Ishikawa (cell line): ENCODE measurements at regions not wholly inside any gene's neighbourhood (a gene's known extent, or its start where the extent isn't known, plus 50 kb on each side); places are given as distances from the start of the nearest gene placed in this dataset.

ENCODE experiments used
- CEBPB ChIP-seq: IDR thresholded peaks from 2 replicates; pipeline ENCODE4 v1.6.1; 2012
- CREB1 ChIP-seq: IDR thresholded peaks from 2 replicates; pipeline ENCODE4 v1.6.1; 2012; ENCODE audit warnings: low read depth
- EP300 ChIP-seq: IDR thresholded peaks from 2 replicates; pipeline ENCODE4 v1.6.1; 2012; ENCODE audit warnings: borderline replicate concordance
- NFIC ChIP-seq: IDR thresholded peaks from 2 replicates; pipeline ENCODE4 v1.6.1; 2012
- RAD21 ChIP-seq: IDR thresholded peaks from 2 replicates; pipeline ENCODE4 v1.6.1; 2012; ENCODE audit warnings: low read depth
- REST ChIP-seq: IDR thresholded peaks from 2 replicates; pipeline ENCODE4 v1.6.1; 2012; ENCODE audit warnings: low read depth, mild to moderate bottlenecking
- TCF12 ChIP-seq: IDR thresholded peaks from 2 replicates; pipeline ENCODE4 v1.6.1; 2012; ENCODE audit warnings: low read depth
- TEAD4 ChIP-seq: IDR thresholded peaks from 2 replicates; pipeline ENCODE4 v1.6.1; 2012
- USF1 ChIP-seq: IDR thresholded peaks from 2 replicates; pipeline ENCODE4 v1.6.1; 2012
- YY1 ChIP-seq: IDR thresholded peaks from 2 replicates; pipeline ENCODE4 v1.6.1; 2012; ENCODE audit warnings: low read depth
- ZBTB7A ChIP-seq: IDR thresholded peaks from 2 replicates; pipeline ENCODE4 v1.6.1; 2012; ENCODE audit warnings: low read depth
- TF ChIP-seq, protein P1 (sequence below): IDR thresholded peaks from 2 replicates; pipeline ENCODE4 v1.6.1; 2012

DNA sequence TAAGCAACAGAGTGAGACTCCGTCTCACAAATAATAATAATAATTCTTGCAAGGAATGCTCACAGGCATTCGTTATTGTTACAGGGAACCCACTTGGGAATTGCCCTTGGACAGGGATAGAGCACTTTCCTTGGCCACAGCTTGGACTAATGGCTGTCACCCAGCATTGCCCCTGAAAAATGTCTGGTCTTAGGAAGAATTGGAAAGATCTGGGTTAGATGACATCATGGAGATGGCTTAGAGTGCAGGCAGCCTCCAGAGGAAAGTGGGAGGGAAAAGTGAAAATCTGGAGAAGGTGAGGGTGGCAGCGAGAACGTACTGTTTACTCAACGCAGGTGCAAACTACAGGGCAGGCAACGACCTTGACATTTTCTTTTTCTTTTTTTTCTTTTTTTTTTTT is 59.3 kb upstream of the MRTFB start:
- TF ChIP-seq REST (no peak), CREB1 (no peak), TCF12 (no peak), YY1 (no peak), RAD21 (no peak), USF1 (no peak), EP300 (no peak), ZBTB7A (no peak), CEBPB (no peak), TEAD4 (no peak), NFIC (no peak)
- TF ChIP-seq, protein P1, sequence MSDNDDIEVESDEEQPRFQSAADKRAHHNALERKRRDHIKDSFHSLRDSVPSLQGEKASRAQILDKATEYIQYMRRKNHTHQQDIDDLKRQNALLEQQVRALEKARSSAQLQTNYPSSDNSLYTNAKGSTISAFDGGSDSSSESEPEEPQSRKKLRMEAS = no peak
